HG02885 (cell line): ENCODE measurements at regions not wholly inside any gene's neighbourhood (a gene's known extent, or its start where the extent isn't known, plus 50 kb on each side); places are given as distances from the start of the nearest gene placed in this dataset.

Experiments used
- ATAC-seq: cut with Tn5 transposase; IDR thresholded peaks from one replicate; pipeline ENCODE4 v1.9.1; 2021; ENCODE audit warnings: mild to moderate bottlenecking; ENCODE audit not compliant: unreplicated experiment, poor library complexity

- no peak for ATAC-seq
Observed at GRCh38 chr13:85666356-85666755, 132.9 kb downstream of the SLITRK6 start.

- ATAC-seq: no peak
Observed at GRCh38 chr13:85665286-85665685, 133.9 kb downstream of the SLITRK6 start.

- no peak for ATAC-seq
Observed at GRCh38 chr13:85663856-85664255, 135.4 kb downstream of the SLITRK6 start.

- no peak for ATAC-seq
Observed at GRCh38 chr13:85662186-85662585, 137.0 kb downstream of the SLITRK6 start.

GRCh38 chr13:85661675-85662074 lies 137.5 kb downstream of the SLITRK6 start:
- no peak for ATAC-seq

GRCh38 chr13:85659493-85659892 lies 139.7 kb downstream of the SLITRK6 start:
- ATAC-seq: no peak

GRCh38 chr13:85657942-85658341 lies 141.3 kb downstream of the SLITRK6 start:
- ATAC-seq: no peak

GRCh38 chr13:85655040-85655439 lies 144.2 kb downstream of the SLITRK6 start:
- no peak for ATAC-seq

GRCh38 chr13:85654227-85654626 lies 145.0 kb downstream of the SLITRK6 start:
- no peak for ATAC-seq

- no peak for ATAC-seq
Observed at GRCh38 chr13:85653681-85654080, 145.5 kb downstream of the SLITRK6 start.

GRCh38 chr13:85652491-85652890 lies 146.7 kb downstream of the SLITRK6 start:
- ATAC-seq: no peak

GRCh38 chr13:85651440-85651839 lies 147.8 kb downstream of the SLITRK6 start:
- ATAC-seq: no peak

GRCh38 chr13:85650613-85651012 lies 148.6 kb downstream of the SLITRK6 start:
- ATAC-seq: no peak

GRCh38 chr13:85640727-85641126 lies 158.5 kb downstream of the SLITRK6 start:
- ATAC-seq: no peak

GRCh38 chr13:85638815-85639393 lies 160.3 kb downstream of the SLITRK6 start:
- no peak for ATAC-seq

GRCh38 chr13:85638265-85638664 lies 161.0 kb downstream of the SLITRK6 start:
- no peak for ATAC-seq

GRCh38 chr13:85632526-85633195 lies 166.6 kb downstream of the SLITRK6 start:
- ATAC-seq: no peak

GRCh38 chr13:85631801-85632200 lies 167.4 kb downstream of the SLITRK6 start:
- no peak for ATAC-seq

GRCh38 chr13:85626603-85627002 lies 172.6 kb downstream of the SLITRK6 start:
- no peak for ATAC-seq

GRCh38 chr13:85619321-85619720 lies 179.9 kb downstream of the SLITRK6 start:
- no peak for ATAC-seq

- ATAC-seq: no peak
Observed at GRCh38 chr13:85618521-85618920, 180.7 kb downstream of the SLITRK6 start.

- no peak for ATAC-seq
Observed at GRCh38 chr13:85616275-85616674, 182.9 kb downstream of the SLITRK6 start.
